ENCODE measurements at regions not wholly inside any gene's neighbourhood (a gene's known extent, or its start where the extent isn't known, plus 50 kb on each side); places are given as distances from the start of the nearest gene placed in this dataset.

- no peak for DNase-seq
Measured at GRCh38 chr10:28930514-28931495, 253.5 kb downstream of the BAMBI start.

DNA sequence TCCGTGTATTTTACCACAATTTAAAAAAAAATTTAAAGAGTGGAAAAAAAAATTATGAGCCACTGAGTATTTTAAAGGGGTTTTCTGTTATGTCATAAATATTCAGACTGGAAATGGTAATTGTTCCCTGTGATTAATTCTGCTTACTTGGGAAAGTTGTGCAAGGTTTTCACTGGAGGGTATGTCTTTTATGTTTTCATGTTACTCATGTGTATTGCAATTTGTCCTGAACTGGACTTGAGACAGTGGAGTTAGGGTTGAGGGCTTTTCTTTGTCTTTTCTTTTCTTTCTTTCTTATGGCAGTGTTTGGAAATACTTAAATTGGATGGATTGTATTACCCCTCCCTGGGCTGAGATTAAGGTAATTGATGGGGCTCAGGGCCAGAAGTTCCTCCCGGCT is 257.7 kb downstream of the BAMBI start:
- no peak for DNase-seq

DNA sequence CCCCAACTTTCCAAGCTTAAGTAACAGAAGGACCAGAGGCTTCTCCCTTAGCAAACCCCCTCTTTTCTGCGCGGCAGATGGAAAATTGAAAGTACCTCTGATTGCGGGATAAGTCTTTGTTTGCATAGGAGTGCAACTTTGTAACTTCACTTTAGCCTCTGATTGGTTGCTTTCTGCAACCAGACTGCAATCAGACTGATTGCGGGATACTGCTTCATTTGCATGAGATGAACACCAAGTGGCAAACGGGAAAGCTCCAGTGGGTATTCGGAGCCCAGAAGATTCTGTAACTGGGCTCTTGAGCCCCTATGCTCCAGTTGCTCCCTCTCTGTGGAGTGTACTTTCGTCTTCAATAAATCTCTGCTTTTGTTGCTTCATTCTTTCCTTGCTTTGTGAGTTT is 260.6 kb downstream of the BAMBI start:
- no peak for DNase-seq

DNA sequence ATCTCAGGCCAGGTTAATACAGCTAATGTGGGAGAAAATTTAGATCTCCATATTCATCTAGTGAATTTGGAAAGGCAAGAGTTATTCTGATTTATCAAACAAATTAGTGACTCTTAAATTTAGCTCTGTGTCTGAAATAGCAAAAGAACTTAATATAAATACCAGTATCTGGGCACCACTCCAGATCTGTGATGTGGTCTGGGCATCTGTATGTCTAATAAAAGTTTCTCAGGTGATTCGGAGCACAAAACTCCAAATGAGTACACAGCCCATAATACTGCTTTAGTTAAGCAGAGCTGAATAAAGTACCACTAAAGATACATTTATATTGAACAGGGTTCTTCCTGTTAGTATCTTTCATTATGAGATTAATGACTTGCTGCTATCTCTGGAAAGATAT is 261.4 kb downstream of the BAMBI start:
- DNase-seq = no peak

DNA sequence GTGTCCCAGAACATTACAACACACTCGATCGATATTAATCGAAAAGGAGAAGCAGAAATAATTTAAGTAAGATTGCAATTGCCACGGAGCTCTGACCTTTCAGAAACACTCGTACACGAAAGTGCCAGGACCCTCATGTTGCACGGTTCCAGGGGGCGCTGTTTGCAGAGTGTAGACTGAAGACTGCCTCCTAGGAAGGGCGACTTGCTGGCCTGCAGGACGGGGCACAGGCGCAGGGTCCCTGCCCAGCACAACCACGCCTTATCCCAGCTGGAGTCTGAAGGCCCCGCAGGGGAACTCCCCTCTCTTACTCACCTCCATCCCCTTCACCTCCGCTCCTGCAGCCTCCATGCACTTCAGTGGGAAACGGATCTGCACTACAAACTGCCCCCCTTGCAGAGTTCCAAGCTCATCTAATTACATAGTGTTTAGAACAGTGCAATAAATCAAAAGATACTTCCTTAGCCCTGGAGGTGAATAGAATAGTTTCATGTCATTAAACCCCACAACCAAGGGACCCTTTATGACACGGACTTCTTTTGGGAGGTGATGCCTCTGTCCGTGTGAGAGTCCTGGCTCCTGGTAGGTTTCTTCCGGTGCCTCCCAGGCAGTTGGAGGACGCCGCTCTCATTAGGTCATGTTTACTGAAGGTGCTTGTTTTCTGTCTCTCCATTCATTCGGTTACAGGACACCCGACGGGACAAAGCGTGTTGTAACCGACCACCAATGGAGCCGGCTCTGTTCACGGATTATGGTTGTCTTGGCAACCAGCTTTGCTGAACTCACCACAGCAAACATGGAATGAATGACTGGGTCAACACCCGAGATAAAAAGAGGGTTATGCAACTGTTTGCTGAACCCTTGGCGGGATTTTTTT is 262.2 kb downstream of the BAMBI start:
- peak; percentile 87 for DNase-seq

DNA sequence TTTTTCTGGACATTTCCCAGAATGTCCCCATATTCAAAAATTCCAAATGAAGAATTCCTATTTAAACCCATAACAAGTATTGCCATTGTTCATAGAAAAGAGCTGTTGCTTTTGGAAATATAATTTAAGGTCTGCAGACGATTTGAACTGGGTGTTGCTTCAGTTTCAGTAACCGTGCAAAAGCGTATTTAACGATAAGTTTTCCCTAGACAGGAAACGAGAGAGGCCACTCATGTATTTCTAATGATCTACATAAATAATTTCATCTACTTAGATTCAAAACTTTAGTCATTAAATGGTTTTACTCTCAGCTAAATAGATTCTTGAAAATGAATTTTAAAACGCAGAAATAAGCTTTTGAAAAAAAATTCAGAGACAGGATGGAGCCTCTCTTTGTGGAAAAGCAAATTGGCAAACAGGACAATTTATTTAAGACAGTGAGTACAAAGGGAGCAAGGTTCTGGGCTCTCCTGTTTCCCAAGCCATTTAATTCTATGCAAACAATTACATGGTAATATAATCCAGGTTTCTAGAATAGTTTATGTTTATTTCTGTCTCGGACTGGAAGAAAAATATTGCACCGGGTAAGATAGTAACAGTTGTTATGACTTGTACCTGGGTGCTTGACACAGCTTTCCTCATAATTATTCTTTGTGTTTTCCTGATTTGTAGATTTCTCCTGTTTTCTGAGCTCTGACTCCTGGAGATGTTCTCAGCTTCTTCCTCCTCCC is 263.0 kb downstream of the BAMBI start:
- DNase-seq = no peak

DNA sequence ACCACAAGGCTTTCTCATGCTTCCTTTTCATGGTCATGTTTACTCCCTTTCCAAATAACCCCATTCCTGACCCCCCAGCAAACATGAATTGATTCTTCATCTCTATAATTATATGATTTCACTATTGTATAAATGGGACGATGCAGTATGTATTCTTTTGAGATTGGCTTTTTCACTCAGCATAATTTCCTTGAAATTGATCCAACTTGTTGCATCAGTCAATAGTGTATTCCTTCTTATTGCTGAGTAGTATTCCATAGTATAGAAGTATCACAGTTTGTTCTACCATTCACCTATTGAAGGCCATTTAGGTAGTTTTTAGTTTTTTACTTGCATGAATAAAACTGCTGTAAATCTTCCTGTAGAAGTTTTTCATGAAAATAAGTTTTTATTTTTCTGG is 264.7 kb downstream of the BAMBI start:
- no peak for DNase-seq

DNA sequence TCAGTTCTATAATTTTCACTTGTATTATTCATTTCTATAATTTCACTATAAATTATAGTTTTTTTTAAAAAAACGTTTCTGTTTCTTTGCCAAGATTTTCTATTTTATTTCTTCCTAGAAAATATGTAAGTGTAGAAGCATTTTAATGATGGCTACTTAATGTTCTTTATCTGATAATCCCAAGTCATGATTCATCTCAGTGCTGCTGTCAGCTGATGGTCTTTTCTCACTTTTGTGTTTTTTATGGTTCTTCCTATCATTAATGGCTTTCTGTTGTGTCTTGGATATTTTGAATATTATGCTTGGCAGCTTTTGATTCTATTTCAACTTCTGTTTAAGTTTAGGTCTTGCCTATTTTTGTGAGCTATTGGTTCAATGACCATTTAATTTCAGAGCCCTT is 268.6 kb downstream of the BAMBI start:
- no peak for DNase-seq

DNA sequence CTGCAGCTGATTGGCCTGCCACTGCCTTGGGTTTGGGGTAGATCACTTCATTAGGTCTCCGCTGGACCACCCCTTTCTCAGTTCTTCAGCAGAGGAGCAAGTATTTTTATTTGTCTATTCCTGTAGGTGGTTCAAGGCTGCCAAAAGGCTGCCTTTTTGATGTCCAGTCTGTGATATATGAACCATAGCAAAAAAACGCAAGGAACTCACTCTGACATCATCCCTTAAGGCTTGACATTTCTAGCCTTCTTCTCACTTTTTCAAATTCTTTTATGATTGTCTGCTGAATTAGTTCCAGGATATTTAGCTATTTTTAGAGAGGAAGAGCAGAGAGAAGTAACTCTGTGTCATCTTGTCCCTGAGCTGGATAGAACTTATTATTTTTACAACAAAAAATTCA is 269.2 kb downstream of the BAMBI start:
- DNase-seq = no peak

- no peak for DNase-seq
Measured at GRCh38 chr10:28947171-28947570, 269.9 kb downstream of the BAMBI start.

GRCh38 chr10:28948046-28948445 is 270.7 kb downstream of the BAMBI start:
- no peak for DNase-seq

DNA sequence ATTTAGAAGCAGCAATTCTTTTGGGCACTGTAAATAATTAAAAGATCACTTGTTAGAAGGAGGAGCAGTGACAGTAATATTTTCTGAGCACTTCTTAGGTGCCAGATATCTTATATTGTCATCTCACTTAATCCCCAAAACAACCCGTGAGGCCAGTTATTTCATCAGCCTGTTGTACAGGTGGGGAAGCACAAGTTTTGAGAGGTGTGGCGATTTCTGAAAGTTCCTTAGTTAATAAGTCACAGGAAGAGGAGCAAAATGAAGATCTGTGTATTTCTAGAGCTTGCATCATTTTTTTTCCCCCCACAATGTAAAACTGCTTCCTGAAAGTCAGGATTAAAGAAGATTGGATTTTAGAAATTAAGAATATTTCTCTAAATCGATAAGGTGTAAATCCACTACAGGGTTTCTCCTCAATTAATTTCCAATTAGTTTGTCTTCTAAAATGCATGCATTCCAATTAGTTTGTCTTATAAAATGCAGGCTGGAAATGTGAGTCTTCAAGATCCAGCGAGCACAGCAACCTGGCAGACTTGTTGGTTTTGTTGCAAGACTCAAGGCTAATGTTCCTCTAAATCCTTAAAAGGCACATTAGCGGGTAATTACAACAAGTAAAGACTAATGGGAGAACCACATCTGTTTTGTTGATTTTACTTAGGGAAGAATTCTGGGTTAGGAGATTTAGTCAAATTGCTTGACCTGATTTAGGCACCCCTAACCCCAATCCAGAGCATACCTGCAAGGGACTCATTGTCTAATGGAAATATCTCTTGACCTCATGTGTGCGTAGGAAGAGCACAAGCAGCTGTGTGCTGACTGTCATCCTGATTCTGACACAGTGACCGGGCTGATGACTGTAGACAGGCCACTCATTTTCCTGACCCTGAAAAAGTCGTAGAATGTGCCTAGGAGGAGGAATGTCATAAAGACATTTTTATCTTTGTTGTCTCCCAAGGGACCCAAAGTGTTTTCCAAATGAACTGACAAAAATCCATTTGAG is 272.0 kb downstream of the BAMBI start:
- DNase-seq = no peak

DNA sequence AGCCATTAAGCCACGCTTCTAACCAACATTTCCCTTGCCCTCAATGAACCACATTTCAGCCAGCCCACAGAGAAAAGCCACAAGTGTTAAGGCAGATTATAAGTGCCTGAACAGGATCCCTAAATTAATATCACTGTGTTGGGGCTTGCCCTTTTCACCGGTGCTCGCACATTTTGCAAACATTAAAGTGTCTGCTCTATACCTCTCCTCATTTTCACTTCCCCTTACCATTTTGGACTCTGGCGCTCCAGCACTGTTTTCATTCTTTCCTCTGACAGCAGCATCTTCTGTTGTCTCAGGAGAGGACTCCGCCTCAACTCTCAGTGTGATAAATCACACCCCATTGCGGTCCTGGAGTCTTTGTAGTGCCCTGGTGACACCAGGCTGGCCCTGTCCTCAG is 274.2 kb downstream of the BAMBI start:
- DNase-seq = no peak

DNA sequence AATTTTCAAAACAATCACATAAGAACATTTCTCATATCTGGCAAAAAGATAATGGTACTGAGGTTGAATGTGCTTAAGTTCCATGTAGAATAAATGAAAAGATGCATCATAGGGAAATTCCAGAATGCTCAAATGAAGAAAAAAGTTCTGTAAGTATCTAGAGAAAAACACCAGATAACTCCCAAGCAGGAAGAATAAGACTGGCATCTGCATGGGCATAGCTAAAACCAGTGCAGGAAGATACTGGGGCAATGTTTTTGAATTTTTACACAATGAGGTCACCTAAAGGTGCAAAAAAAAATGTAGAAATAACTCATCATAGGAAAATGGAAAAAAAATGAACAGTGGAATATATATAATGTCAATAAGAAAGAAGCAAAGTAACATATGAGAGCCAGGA is 275.2 kb downstream of the BAMBI start:
- no peak for DNase-seq

GRCh38 chr10:28954211-28954610 is 276.9 kb downstream of the BAMBI start:
- no peak for DNase-seq

GRCh38 chr10:28958468-28958867 is 281.1 kb downstream of the BAMBI start:
- DNase-seq = no peak

GRCh38 chr10:28959850-28960501 is 282.7 kb downstream of the BAMBI start:
- DNase-seq = no peak

DNA sequence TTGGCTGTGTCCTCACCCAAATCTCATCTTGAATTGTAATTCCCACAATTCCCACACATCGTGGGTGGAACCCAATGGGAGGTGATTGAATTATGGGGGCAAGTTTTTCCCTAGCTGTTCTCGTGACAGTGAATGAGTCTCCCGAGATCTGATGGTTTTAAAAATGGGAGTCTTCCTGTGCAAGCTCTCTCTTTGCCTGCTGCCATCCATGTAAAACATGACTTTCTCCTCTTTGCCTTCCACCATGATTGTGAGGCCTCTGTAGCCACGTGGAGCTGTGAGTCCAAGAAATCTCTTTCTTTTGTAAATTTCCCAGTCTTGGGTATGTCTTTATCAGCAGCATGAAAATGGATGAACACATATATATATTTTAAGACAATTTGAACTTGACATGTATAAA is 285.4 kb downstream of the BAMBI start:
- no peak for DNase-seq

DNA sequence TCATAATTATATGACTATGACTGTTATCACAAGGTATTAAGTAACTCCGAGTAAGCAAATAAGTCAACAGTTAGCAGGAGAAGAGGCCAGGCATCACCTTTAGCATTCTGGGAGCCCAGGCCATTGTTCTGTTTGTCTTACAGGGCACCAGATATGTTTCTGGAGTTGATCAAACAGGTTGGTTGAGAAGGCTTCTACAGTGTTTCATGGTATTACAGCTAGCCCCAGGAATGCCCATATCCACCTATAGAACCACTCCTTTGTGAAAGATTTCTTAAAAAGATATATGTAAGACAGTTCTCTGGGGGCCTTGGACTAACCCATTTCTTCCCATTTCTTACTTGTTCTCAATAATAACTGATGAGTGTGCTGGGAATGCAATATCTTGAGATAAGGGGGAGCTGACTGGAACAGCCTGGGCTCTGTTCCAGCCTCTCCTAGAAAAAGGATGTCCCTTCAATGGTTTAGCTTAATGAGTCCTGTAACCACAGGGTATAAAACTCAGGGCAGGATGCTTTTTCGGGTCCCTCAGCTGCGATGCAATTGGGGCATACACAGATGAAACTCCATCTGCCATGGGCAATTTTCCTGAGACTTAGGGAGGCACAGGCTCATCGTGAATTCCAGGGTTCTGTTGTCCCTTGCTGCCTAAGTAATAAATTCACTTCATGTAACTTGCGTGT is 286.4 kb downstream of the BAMBI start:
- no peak for DNase-seq

DNA sequence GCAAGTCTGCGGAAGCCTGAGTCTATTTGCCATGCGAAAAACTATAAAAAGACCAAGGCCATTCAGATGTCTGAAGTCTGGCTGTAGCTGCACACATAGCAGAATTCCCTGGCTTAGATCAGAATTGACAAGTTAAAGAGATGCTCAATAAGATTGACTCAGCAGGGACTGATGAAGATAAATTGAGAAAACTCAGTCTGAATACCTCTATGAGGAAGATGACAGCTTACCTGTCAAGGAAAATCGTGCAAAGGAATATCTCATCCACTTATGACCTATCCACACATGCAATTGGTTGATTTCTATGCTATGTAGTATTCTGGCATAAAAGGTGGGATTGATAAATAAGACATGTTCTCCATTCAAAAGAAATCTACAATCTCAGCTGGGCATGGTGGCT is 288.6 kb downstream of the BAMBI start:
- DNase-seq = no peak

- DNase-seq = no peak
Measured at GRCh38 chr10:28967031-28967430, 289.7 kb downstream of the BAMBI start.

All from NCI-H1048 (cell line).